H7 (cell line): ENCODE measurements at regions not wholly inside any gene's neighbourhood (a gene's known extent, or its start where the extent isn't known, plus 50 kb on each side); places are given as distances from the start of the nearest gene placed in this dataset.

Experiments used
- DNase-seq: peaks from one replicate; pipeline ENCODE4 v3.0.0; 2012
- H3K27me3 ChIP-seq: 2 replicates; pipeline ENCODE4 v1.6.0; 2011; ENCODE audit warnings: mild to moderate bottlenecking, low read length; ENCODE audit not compliant: control insufficient read depth, insufficient read depth
- H3K36me3 ChIP-seq: replicated peaks from 2 replicates; pipeline ENCODE4 v1.5.1; 2011; ENCODE audit warnings: low read length; ENCODE audit not compliant: control insufficient read depth, insufficient read depth
- H3K4me3 ChIP-seq: 2 replicates; pipeline ENCODE4 v1.5.1; 2011; ENCODE audit warnings: low read depth, mild to moderate bottlenecking, control low read depth, low read length, moderate library complexity; ENCODE audit not compliant: insufficient read depth

DNA sequence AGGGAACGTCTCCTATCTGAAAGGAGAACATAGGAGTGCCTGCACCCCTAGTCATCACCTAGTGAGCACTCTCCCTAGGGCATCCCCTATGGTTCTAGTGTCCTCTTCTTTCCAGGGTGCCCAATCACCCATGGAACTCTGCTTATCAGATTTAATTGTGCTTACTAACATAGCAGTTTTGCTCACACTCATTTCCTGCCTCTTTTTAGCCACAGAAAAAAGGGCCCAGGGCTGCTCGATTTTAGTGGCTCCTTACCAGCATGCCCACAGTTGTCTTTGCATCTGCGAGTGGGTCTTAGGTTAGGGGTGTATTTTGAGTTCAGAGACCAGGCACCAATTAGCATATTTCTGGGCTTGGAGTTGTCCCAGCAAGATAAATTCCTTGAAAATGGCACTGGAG, 1110.2 kb downstream of the TAF11L14 start:
- H3K27me3 ChIP-seq, result no peaks in the 10 kb centered on the region
- no peaks in the 10 kb centered on the region; the same call in 1 of the 2 replicates for H3K36me3 ChIP-seq
- no peak overlapping the region for H3K4me3 ChIP-seq
- DNase-seq, result no peak

DNA sequence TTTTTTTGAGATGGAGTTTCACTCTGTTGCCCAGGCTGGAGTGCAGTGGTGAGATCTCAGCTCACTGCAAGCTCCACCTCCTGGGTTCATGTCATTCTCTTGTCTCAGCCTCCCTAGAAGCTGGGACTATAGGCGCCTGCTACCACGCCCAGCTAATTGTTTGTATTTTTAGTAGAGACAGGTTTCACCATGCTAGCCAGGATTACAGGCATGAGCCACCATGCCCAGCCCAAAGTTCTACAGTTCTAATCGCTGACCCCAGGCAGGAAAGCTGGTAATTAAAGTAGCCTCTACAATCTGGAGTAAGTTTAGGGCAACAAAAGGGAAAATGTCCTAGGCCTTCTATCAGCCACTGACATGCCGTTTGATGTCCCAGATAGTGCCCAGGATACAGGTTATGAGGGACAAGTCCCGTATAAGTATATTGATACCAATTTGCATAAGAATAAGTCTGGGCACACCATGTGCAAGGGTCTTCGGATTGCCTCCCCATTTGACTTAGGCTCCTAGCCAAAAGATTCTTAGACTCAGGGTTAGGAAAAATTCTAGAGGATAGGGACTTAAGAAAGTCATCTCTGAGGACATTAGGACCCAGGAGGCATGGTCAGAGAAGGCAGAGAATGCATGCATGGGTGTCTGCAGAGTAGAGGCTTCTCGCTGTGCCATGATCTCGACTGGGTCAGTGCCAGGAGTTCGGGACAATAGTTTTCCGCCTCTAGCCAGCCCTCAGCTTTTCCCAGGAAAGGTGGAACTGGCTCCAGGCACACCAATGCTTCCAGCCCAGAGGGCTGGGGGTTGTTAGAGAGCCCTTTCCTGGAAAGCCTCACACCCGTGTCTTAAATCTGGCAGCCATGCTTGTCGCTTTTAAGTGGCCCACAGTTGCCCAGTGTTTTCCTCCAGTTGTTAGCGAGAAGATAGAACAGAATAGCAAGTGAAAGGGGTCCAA, 1111.1 kb downstream of the TAF11L14 start:
- no peaks in the 10 kb centered on the region; the same call in 1 of the 2 replicates for H3K36me3 ChIP-seq
- no peak for DNase-seq
- no peaks in the 10 kb centered on the region for H3K27me3 ChIP-seq
- H3K4me3 ChIP-seq, result no peak overlapping the region

DNA sequence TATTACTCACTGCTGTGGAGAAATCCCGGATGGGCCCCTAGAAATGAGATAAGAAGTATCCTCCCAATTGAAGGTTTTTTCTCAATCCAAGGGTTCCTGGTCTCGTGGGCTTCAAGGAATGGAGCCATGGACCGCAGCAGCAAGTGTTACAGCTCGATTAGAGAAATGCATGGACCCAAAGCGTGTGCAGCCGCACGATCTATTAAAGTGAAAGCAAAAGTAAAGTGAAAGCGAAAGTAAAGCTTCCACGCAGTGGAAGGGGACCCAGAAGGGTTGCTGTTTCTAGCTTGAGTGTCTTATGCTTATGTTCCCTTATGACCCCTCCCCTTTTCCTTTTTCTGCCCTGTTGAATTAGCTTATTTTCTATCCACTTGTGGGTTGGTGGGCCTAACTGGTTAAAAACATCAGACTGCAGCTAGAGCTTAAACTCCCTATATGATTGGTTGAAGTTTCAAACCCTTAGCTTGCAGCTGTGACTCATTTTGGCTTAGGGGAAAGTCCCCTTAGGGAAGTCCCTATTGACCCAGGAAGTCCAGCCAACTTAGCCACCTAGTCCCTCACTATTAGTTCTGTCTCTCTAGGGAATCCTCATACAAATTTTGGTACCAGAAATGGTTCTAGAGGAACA, 1111.8 kb downstream of the TAF11L14 start:
- Histone ChIP-seq H3K36me3 (no peaks in the 10 kb centered on the region; the same call in 1 of the 2 replicates), H3K4me3 (no peak overlapping the region), H3K27me3 (no peaks in the 10 kb centered on the region)
- DNase-seq, result no peak

DNA sequence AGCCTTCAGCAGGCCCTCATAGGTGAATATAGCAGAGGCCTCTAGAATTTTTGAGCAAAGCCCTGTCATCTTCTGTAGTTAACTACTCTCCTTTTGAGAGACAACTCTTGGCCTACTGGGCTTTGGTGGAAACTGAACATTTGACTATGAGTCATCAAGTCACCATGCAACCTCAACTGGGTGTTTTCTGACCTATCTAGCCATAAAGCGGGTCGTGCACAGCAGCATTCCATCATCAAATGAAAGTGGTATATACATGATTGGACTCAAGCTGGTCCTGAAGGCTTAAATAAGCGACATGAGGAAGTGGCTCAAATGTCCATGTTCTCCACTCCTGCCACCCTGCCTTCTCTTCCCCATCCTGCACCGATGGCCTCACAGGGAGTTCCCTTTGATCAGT, 1115.5 kb downstream of the TAF11L14 start:
- Histone ChIP-seq H3K36me3 (no peaks in the 10 kb centered on the region), H3K27me3 (no peaks in the 10 kb centered on the region), H3K4me3 (no peak overlapping the region)
- no peak for DNase-seq

DNA sequence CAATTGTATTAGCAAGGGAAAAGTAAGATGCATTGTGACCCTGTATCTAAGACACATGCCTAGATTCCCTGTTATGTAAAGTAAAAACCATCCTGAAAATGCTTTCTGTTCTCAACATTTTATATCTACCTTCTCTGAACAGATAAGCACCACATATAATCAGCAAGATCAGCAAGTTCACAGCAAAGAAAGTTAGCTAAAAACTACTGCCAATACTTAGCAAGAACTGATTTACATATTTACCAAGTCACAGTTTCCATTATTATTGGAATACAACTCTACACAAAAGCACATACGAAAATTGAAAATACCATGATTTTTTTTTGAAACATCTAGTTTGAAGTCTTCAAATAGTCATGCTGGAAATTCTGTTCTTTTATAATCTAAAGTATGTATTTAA, 1118.1 kb downstream of the TAF11L14 start:
- no peak for DNase-seq
- Histone ChIP-seq H3K27me3 (no peaks in the 10 kb centered on the region), H3K4me3 (no peak overlapping the region), H3K36me3 (no peaks in the 10 kb centered on the region)

DNA sequence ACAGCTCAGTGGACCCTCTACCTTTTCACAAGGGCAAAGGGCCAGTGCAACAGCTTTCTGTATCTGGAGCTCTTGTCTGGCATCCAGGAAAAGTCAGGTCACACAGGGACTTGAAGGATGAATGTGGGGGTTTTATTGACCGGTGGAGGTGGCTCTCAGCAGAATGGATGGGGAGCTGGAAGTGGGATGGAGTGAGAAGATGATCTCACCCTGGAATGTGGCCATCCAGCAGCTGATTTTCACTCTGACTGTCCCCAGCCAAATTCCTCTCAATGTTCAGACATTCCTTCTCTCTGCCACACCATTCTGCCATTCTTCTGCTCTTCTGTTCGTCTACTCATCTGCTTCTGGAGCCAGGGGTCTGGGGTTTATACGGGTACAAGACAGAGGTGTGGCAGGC, 1119.9 kb downstream of the TAF11L14 start:
- no peak for DNase-seq
- Histone ChIP-seq H3K4me3 (no peak overlapping the region), H3K27me3 (no peaks in the 10 kb centered on the region), H3K36me3 (no peaks in the 10 kb centered on the region)

DNA sequence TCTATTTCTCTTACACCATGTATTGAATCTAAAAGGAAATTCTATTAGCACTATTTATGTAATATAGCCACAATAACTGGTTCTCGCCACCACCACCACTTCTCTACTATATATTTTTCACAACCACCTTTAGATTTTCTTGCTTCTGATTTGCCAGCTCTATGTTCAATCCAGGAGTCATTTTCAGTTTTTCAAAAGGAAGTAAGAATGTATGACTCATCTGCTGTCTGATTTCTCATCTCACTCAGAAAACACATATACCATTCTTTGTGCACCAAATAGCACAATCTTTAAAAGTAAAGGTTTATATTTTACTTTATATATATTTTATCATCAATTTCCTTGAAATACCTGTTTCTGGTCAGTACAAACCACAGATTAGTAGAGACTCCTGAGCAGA, 1127.5 kb downstream of the TAF11L14 start:
- no peak for DNase-seq
- Histone ChIP-seq H3K4me3 (no peak overlapping the region), H3K36me3 (no peaks in the 10 kb centered on the region), H3K27me3 (no peaks in the 10 kb centered on the region)

DNA sequence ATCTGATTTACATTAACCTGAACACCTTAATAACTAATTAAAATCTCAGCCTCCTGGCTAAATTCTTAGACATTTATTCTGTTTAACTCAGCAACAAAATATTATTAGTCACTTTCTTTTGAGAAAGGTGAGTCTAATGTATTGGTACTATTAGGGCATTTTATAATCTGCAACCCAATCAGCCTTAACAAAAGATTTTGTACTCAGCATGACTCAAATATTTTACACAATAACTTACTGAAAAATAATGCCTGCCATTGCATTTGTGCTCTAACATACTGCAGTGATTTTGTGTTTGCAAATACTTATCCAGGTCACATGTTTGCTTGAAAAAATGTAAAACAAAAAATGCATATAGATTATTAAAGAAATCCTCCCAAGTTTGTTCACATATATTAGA, 1129.9 kb downstream of the TAF11L14 start:
- Histone ChIP-seq H3K36me3 (no peaks in the 10 kb centered on the region), H3K27me3 (no peaks in the 10 kb centered on the region), H3K4me3 (no peak overlapping the region)
- no peak for DNase-seq

DNA sequence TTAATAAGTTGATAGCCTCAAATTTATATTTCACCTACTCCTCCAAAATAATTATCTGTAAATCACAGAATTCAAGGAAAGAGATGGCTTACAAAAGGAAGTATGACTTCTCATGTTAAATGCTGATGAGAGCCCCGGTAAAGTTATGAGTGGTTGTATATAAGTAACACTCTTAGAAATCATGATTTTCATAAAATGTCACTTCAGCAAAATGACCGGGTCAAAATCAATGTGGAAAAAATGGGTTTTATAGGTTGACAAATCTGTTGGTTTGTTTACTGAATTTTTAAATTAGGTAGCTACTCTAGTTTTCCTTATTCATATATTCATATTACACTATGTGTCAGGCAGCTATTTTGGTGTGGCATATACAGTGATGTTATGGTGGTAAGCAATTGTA, 1131.0 kb downstream of the TAF11L14 start:
- no peaks in the 10 kb centered on the region for H3K36me3 ChIP-seq
- DNase-seq, result no peak
- no peak overlapping the region for H3K4me3 ChIP-seq
- no peaks in the 10 kb centered on the region for H3K27me3 ChIP-seq

DNA sequence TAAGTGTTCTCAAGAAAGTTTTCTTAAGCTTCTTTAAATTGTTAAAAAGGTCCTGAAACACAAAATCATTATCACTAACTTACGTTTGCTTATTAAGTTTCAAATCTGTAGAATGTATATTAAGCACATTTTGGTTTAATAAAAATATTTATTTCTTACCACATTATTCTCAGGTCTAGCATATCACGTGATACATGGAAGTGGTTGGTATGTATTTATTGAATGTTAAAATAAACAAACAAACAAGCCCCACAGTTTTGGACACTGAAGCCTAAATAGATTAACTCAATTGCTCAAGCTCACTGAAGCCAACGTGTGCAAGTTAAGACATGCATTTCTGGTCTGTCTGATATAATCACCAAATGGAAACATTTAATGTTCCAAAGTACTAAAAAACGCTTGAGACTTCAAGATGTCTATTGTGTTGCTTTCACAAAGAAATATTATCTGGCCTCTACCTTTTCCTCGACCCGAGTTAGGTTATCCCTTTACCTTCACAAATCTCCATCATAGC, 1136.9 kb downstream of the TAF11L14 start:
- DNase-seq, result no peak

DNA sequence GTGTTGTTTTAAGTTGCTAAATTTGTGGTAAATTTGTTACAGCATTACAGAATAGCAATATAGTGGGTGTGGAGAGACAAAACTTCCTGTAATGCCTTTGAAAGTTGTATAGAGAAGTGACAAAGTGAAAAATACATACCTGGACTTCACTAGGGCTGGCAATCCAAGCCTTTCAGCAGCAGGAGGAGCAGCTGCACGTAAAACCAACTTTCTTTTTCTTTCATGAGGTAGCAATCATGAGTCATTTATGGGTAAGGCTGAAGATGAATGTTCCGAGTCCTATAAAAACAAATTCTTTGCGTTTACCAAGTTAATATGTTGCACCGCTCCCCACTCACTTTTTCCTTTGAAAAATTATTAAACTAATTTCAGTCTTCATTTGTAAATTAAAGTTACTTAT, 1138.2 kb downstream of the TAF11L14 start:
- Histone ChIP-seq H3K27me3 (no peaks in the 10 kb centered on the region), H3K4me3 (no peak overlapping the region), H3K36me3 (no peaks in the 10 kb centered on the region)
- DNase-seq, result no peak

More for the DNA sequence above, 1136.9 kb downstream of the TAF11L14 start:
- H3K36me3 ChIP-seq, result no peaks in the 10 kb centered on the region
- no peak overlapping the region for H3K4me3 ChIP-seq
- no peaks in the 10 kb centered on the region for H3K27me3 ChIP-seq

DNA sequence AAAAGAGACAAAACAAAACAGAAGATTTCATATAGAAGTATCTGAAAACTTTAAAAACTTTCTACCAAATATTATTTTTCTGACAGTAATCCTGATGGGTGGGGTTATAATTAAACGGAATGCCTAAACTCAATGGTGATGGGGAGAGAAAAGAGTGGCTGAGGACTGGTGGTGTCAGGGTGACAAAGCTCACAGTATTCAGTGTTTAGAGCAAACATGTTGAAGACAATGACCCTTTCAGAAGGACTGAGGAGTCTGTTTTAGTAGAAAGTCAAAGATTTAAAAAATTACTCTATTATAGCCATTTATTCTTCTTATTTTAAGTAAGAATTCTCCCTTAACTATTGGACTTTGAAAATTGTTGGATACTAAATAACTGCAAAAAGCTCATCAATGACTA, 1144.0 kb downstream of the TAF11L14 start:
- H3K4me3 ChIP-seq, result no peak overlapping the region
- no peaks in the 10 kb centered on the region for H3K36me3 ChIP-seq
- no peaks in the 10 kb centered on the region for H3K27me3 ChIP-seq
- DNase-seq, result no peak

DNA sequence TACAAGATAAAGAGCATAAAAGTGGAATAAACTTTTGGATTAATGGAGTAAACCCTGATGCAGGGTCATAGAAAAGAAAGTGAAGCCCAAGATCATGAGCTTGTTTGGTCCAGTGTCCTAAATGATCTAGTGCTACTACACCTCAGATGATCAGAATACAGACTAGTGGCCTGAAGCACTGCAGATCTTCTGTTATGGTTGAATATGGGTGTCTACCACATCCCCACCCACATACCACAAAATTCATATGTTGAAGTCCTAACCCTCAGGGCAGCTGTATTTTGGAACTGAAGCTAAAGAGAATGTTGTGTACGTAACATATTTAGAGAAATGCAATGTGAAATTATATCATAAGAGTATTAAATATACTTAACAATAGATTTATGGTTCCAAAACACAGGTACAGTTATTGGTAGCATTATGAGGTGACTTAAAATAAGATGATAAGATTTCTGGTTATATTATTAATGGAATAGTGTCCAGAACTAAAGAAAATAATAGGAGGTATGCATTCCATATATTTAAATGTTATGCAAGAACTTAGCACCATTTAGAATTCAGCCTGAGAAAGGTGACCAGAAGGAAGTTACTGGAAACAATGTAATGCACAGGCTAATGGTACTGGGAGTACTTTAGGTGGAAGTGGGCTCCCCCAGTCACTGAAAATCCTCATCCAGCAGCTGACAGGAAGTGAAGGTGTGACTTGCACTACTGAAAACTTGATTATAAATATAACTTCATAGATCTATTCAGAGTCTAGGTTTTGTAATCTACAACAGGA, 1155.1 kb downstream of the TAF11L14 start:
- H3K4me3 ChIP-seq, result no peak overlapping the region
- H3K27me3 ChIP-seq, result no peaks in the 10 kb centered on the region
- no peak for DNase-seq
- no peaks in the 10 kb centered on the region for H3K36me3 ChIP-seq

DNA sequence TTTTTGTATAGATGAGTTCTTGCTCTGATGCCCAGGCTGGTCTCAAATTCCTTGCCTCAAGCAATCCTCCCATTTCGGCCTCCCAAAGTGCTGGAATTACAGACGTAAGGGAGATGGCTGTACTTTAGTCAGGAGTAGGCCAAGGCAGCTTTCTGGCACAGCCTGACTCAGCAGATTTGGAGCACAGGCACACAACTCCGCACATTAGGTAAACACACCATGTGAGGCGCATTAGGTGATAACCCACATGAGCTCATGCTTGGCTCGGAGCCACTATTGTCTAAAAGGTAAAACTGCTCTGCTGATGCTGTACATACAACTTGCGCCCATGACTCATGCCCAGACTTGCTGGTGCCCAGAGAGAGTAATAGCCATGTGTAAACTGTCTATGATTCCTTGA, 1157.9 kb downstream of the TAF11L14 start:
- H3K27me3 ChIP-seq, result no peaks in the 10 kb centered on the region
- H3K36me3 ChIP-seq, result no peaks in the 10 kb centered on the region
- H3K4me3 ChIP-seq, result no peak overlapping the region
- no peak for DNase-seq
